ENCODE measurements at regions not wholly inside any gene's neighbourhood (a gene's known extent, or its start where the extent isn't known, plus 50 kb on each side); places are given as distances from the start of the nearest gene placed in this dataset.

DNA sequence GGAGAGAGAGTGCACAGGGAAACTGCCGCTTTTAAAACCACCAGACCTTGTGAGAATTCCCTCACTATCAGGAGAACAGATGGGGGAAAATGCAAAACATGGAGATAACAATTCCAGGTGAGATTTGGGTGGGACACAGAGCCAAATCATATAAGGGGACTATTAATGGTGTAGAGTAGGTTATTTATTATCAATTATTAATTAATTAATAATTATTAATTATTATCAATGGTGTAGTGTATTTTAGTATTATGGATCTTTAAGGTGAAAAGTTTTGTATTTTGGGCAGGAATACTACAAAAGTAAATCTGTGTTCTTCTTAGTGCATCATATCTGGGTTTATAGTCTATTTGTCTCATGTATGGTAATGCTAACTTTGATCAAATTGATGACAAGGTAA, 377.7 kb upstream of the KCND2 start:
- no peak for DNase-seq
- Histone ChIP-seq H3K9me3 (peaks cover 0 to 12% (median 0%) of the 10 kb centered on the region in 3 donors), H3K4me3 (no peak overlapping the region), H3K27ac (no peak overlapping the region), H3K27me3 (no peaks in the 10 kb centered on the region), H3K4me1 (no peaks in the 10 kb centered on the region), H3K36me3 (no peaks in the 10 kb centered on the region)
- in situ Hi-C loops (cut with MboI; ENCODE audit: low sequenced_read_pairs in 4 of 4) = no loop called here
- ATAC-seq = no peak
- intact Hi-C loops (cut with DNase I; ENCODE audit: low total_unique reads) = no loop called here
- TF ChIP-seq, protein P1, sequence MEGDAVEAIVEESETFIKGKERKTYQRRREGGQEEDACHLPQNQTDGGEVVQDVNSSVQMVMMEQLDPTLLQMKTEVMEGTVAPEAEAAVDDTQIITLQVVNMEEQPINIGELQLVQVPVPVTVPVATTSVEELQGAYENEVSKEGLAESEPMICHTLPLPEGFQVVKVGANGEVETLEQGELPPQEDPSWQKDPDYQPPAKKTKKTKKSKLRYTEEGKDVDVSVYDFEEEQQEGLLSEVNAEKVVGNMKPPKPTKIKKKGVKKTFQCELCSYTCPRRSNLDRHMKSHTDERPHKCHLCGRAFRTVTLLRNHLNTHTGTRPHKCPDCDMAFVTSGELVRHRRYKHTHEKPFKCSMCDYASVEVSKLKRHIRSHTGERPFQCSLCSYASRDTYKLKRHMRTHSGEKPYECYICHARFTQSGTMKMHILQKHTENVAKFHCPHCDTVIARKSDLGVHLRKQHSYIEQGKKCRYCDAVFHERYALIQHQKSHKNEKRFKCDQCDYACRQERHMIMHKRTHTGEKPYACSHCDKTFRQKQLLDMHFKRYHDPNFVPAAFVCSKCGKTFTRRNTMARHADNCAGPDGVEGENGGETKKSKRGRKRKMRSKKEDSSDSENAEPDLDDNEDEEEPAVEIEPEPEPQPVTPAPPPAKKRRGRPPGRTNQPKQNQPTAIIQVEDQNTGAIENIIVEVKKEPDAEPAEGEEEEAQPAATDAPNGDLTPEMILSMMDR (IDR thresholded peaks at IDR 0.05 in 4 of 5, conservative IDR thresholded peaks at IDR 0.05 in 1 of 5) = no peak
- TF ChIP-seq POLR2A (IDR thresholded peaks at IDR 0.05) = no peak

DNA sequence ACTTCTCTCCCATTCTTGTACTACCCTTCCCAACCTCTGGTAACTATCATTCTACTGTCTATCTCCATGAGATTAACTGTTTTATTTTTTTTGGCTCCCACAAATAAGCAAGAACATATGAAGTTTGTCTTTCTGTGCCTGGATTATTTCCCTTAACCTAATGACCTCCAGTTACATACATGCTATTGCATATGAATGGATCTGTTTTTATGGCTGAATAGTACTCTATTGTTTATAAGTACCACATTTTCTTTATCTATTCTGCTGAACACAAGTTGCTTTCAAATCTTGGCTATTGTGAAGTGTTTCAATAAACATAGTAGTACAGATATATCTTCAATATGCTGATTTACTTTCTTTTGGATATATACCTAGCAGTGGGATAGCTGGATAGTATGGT, 376.6 kb upstream of the KCND2 start:
- Histone ChIP-seq H3K36me3 (no peaks in the 10 kb centered on the region), H3K9me3 (peaks cover 0 to 12% (median 0%) of the 10 kb centered on the region in 3 donors), H3K27ac (no peak overlapping the region), H3K27me3 (no peaks in the 10 kb centered on the region), H3K4me1 (no peaks in the 10 kb centered on the region), H3K4me3 (no peak overlapping the region)
- intact Hi-C loops (cut with DNase I; ENCODE audit: low total_unique reads) (no loop called here), in situ Hi-C loops (cut with MboI; ENCODE audit: low sequenced_read_pairs in 4 of 4) (no loop called here)
- ATAC-seq (no peak), DNase-seq (no peak)
- TF ChIP-seq, protein P1 (IDR thresholded peaks at IDR 0.05 in 4 of 5, conservative IDR thresholded peaks at IDR 0.05 in 1 of 5) = no peak
- TF ChIP-seq POLR2A (IDR thresholded peaks at IDR 0.05) = no peak

DNA sequence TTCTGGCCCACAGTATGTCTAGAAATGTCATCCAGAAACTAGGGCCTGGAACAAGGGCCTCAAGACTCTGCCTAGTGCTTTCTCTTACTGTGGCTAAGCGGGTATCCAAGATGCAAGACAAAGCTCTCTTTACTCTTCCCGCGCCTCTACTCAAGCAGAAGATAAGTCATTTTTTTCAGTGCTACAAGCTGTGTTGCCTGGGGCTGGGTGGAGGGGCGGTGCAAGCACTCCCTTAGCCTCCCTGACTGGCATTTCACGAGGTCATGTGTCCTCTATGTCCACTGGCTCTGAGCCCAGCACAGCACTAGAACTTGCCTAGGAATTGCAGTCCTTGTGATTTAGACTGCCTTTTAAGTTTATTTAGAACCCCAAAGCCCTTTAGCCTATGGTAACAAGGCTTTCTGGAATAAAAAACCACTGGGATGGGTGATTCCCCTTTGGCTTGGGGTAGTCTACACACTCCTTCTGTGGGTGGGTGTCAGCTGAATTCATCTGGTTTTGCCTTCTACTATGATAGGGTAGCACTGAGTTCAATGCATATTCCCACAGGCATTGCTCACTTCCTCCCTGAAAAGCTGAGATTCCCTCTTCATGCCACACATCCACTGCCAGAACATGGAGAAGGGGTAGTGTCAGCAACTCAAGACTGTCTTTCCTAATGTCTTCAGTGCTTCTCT, 371.8 kb upstream of the KCND2 start:
- no peak for ATAC-seq
- Histone ChIP-seq H3K27ac (no peak overlapping the region), H3K36me3 (no peaks in the 10 kb centered on the region), H3K9me3 (peaks cover 0 to 12% (median 0%) of the 10 kb centered on the region in 3 donors), H3K4me3 (no peak overlapping the region), H3K27me3 (no peaks in the 10 kb centered on the region), H3K4me1 (no peaks in the 10 kb centered on the region)
- TF ChIP-seq, protein P1 (IDR thresholded peaks at IDR 0.05 in 4 of 5, conservative IDR thresholded peaks at IDR 0.05 in 1 of 5) = no peak
- no peak for TF ChIP-seq POLR2A (IDR thresholded peaks at IDR 0.05)
- in situ Hi-C loops (cut with MboI; ENCODE audit: low sequenced_read_pairs in 4 of 4) = no loop called here
- intact Hi-C loops (cut with DNase I; ENCODE audit: low total_unique reads) = no loop called here
- no peak for DNase-seq

DNA sequence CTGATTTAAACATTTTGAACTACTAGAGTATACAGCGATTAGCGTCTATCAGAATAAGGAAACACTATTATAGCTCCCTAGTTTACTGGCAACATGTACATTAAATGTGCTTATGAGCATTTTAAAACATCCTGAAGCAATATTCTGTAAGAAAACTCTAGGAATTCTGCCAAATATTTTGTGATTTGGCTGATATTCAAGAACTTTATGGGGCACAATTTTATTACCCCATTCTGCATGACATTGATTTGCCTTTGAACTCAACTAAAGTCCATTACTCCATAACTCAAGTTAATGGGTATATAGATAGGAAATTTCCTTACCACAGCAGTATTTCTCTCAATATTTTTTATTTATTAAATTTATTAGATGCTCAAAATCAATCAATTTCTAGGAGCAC, 369.9 kb upstream of the KCND2 start:
- Histone ChIP-seq H3K9me3 (no peaks in the 10 kb centered on the region), H3K36me3 (no peaks in the 10 kb centered on the region), H3K27ac (no peak overlapping the region), H3K4me3 (no peak overlapping the region), H3K4me1 (no peaks in the 10 kb centered on the region), H3K27me3 (no peaks in the 10 kb centered on the region)
- no peak for TF ChIP-seq POLR2A (IDR thresholded peaks at IDR 0.05)
- TF ChIP-seq, protein P1 (IDR thresholded peaks at IDR 0.05 in 4 of 5, conservative IDR thresholded peaks at IDR 0.05 in 1 of 5) = no peak
- in situ Hi-C loops (cut with MboI; ENCODE audit: low sequenced_read_pairs in 4 of 4) = no loop called here
- intact Hi-C loops (cut with DNase I; ENCODE audit: low total_unique reads) = no loop called here
- DNase-seq = no peak
- no peak for ATAC-seq

DNA sequence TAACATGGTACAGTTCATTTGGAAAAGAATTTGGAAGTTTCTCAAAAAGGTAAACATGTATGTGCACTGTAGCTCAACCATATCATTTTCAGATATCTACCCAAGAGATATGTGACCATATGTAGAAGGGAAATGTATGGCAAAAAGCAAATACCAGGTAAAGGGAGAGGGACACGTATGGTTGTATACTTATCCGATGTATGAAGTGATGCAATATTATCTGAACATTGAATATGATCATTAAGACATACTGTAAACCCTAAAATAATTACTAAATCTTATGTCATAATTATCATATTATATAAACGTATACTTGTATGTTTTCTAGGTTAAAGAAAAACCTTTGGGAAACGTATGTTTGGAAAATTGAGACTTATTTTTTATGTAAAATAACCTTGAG, 367.5 kb upstream of the KCND2 start:
- intact Hi-C loops (cut with DNase I; ENCODE audit: low total_unique reads) = no loop called here
- Histone ChIP-seq H3K36me3 (no peaks in the 10 kb centered on the region), H3K4me1 (no peaks in the 10 kb centered on the region), H3K27ac (no peak overlapping the region), H3K27me3 (no peaks in the 10 kb centered on the region), H3K9me3 (no peaks in the 10 kb centered on the region), H3K4me3 (no peak overlapping the region)
- DNase-seq = no peak
- no peak for ATAC-seq
- TF ChIP-seq, protein P1 (IDR thresholded peaks at IDR 0.05 in 4 of 5, conservative IDR thresholded peaks at IDR 0.05 in 1 of 5) = no peak
- no peak for TF ChIP-seq POLR2A (IDR thresholded peaks at IDR 0.05)
- in situ Hi-C loops (cut with MboI; ENCODE audit: low sequenced_read_pairs in 4 of 4) = no loop called here

All from gastrocnemius medialis (tissue), 4 donors.